ENCODE measurements at regions not wholly inside any gene's neighbourhood (a gene's known extent, or its start where the extent isn't known, plus 50 kb on each side); places are given as distances from the start of the nearest gene placed in this dataset.

DNA sequence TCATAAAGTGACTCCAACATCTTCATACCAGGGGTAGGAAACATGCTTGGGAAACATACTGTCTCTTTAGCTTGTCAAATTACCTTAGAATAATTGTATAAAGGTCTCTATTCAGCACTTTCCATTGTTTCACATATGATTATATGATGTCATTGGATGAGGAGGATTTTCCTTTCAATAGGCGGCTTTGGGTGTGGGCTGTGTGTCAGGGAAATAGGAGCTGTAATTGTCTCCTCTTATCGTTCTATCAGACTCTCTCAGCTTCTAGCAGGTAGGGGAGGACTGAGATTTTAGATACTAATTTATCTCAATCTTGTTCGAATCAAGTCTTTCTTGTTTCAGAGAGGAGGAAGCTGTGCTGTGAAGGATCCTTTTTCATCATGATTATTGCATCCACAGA, 179.4 kb upstream of the OLIG3 start:
- Histone ChIP-seq H2BK12ac (ENCODE audit: low read depth, low read length) (no peak overlapping the region), H2BK15ac (ENCODE audit: low read length) (no peak overlapping the region), H3K79me1 (ENCODE audit: low read depth, low read length) (no peaks in the 10 kb centered on the region), H3K27me3 (replicated peaks in 1 of 4; ENCODE audit: control insufficient read depth in 3 of 4, extremely low read depth in 1 of 4, insufficient read depth in 3 of 4, low read length in 3 of 4) (no peaks in the 10 kb centered on the region), H3K14ac (ENCODE audit: insufficient read length) (no peak overlapping the region), H4K8ac (ENCODE audit: extremely low read depth, insufficient read depth, low read length) (no peak overlapping the region), H2BK20ac (ENCODE audit: low read length) (no peak overlapping the region), H3K4me3 (ENCODE audit: extremely low read depth in 1 of 4, insufficient read depth in 2 of 4, low read depth in 3 of 4, low read length in 4 of 4) (no peak overlapping the region), H3K4ac (replicated peaks; ENCODE audit: insufficient read length, low read depth, low read length) (no peak overlapping the region), H2AFZ (ENCODE audit: low read length) (no peak overlapping the region), H2BK120ac (replicated peaks; ENCODE audit: low read depth, low read length) (no peak overlapping the region), H2AK5ac (ENCODE audit: low read depth, low read length) (no peak overlapping the region), H3K9me3 (ENCODE audit: insufficient read depth in 2 of 2, low read depth in 1 of 2, low read length in 1 of 2) (no peaks in the 10 kb centered on the region), H2BK5ac (ENCODE audit: low read depth, low read length) (no peak overlapping the region), H4K91ac (replicated peaks; ENCODE audit: insufficient read length, low read length) (no peak overlapping the region), H3K36me3 (ENCODE audit: control insufficient read depth in 2 of 4, insufficient read depth in 4 of 4, low read length in 3 of 4) (no peaks in the 10 kb centered on the region), H3K4me2 (ENCODE audit: insufficient read depth in 1 of 2, low read depth in 2 of 2, low read length in 2 of 2) (no peak overlapping the region), H3K9ac (replicated peaks in 1 of 4; ENCODE audit: extremely low read depth in 1 of 4, low read depth in 3 of 4, low read length in 3 of 4) (no peak overlapping the region), H3K18ac (ENCODE audit: extremely low read depth, low read length) (no peak overlapping the region), H3K23me2 (ENCODE audit: low read depth, low read length) (no peaks in the 10 kb centered on the region), H4K5ac (ENCODE audit: insufficient read length, low read depth, low read length) (no peak overlapping the region), H3K27ac (ENCODE audit: low read depth, low read length) (no peak overlapping the region), H4K20me1 (replicated peaks in 1 of 2; ENCODE audit: control insufficient read depth in 1 of 2, insufficient read depth in 2 of 2, low read length in 2 of 2) (no peaks in the 10 kb centered on the region), H3K4me1 (replicated peaks in 1 of 4; ENCODE audit: control insufficient read depth in 3 of 4, insufficient read depth in 4 of 4, low read length in 3 of 4) (no peaks in the 10 kb centered on the region), H3K79me2 (ENCODE audit: control insufficient read depth in 1 of 2, insufficient read depth in 2 of 2, low read length in 2 of 2) (no peaks in the 10 kb centered on the region), H3K56ac (replicated peaks; ENCODE audit: insufficient read length, low read depth, low read length) (no peak overlapping the region), H3K23ac (ENCODE audit: insufficient read length) (no peak overlapping the region)
- ChIA-PET POLR2A (ENCODE audit: partially characterized antibody) (no interaction called here), CTCF (ENCODE audit: partially characterized antibody) (interaction anchor here (0.6 to 0.9 kb wide), 3 partner anchors 8 to 830 kb away, joined by 3 to 4 read pairs (median 3); no protein-coding TSS in a partner anchor)
- TF ChIP-seq POLR2AphosphoS5 (IDR thresholded peaks at IDR 0.05; ENCODE audit: low read depth, low read length) (no peak), ZNF274 (IDR thresholded peaks at IDR 0.05; ENCODE audit: borderline replicate concordance, extremely low read depth, low read length) (no peak), RNF2 (IDR thresholded peaks at IDR 0.05; ENCODE audit: borderline replicate concordance, low read depth, low read length, missing control alignments, poor library complexity, severe bottlenecking) (no peak), CHD1 (IDR thresholded peaks at IDR 0.05; ENCODE audit: low read depth, low read length) (no peak), YY1 (IDR thresholded peaks at IDR 0.05; ENCODE audit: low read depth, low read length) (no peak), KDM4A (IDR thresholded peaks at IDR 0.05; ENCODE audit: low read depth, low read length, severe bottlenecking) (no peak), TCF12 (IDR thresholded peaks at IDR 0.05; ENCODE audit: low read depth, low read length) (no peak), JUND (IDR thresholded peaks at IDR 0.05; ENCODE audit: low read length) (no peak), SUZ12 (IDR thresholded peaks at IDR 0.05; ENCODE audit: low read length) (no peak)
- 62% methylated on average over 3 of the region's 3 CpGs; no CpG with 5 or more reads in 1 of the 2 experiments for WGBS, 2 experiments (ENCODE audit: extremely low coverage in 1 of 2, insufficient coverage in 1 of 2, insufficient read length in 1 of 2, insufficient replicate concordance in 2 of 2, low coverage in 1 of 2, low lambda C conversion rate in 2 of 2, missing lambda C conversion rate in 1 of 2)
- DNase-seq (ENCODE audit: low read depth in 1 of 2, low spot score in 2 of 2): no peak
- FAIRE-seq: no peak

Measured in H1 (cell line).